Ishikawa (cell line): ENCODE measurements at regions not wholly inside any gene's neighbourhood (a gene's known extent, or its start where the extent isn't known, plus 50 kb on each side); places are given as distances from the start of the nearest gene placed in this dataset.

Experiments
- TAF1 ChIP-seq: IDR thresholded peaks from 2 replicates; pipeline ENCODE4 v1.6.1; 2012; ENCODE audit warnings: low read depth, mild to moderate bottlenecking
- TEAD4 ChIP-seq: IDR thresholded peaks from 2 replicates; pipeline ENCODE4 v1.6.1; 2012
- ZBTB7A ChIP-seq: IDR thresholded peaks from 2 replicates; pipeline ENCODE4 v1.6.1; 2012; ENCODE audit warnings: low read depth

DNA sequence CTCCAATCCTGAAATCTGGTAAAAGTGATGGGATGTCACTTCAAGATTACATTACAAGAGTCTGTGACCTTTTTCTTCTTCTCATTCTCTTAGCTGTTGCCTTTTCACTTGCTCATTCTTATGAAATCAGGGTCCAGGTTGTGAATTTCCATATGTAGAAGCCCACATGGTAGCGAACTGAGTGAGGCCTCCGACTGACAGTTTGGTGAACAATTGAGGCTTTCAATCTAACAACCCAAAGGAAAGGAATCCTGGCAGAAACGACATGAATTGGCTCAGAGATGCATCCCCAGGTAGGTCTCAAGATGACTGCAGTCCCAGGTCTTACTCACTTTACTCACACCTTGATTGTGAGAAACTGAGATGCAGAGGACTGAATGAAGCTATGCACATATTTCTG lies 203.4 kb upstream of the FAT4 start:
- no peak for TF ChIP-seq ZBTB7A
- TF ChIP-seq TEAD4, result no peak
- no peak for TF ChIP-seq TAF1
